Memory B cell (primary cell): ENCODE measurements at regions not wholly inside any gene's neighbourhood (a gene's known extent, or its start where the extent isn't known, plus 50 kb on each side); places are given as distances from the start of the nearest gene placed in this dataset.
A peak's percentile ranks its signal among the peaks of the same experiment; 100 is the strongest.
"Not testable (repeated sequence)": the region's sequence is repeated elsewhere in the genome, so short reads cannot be mapped to it uniquely, and the experiment has no call there.

ENCODE experiments used
- ATAC-seq: fragments of 150-1000 bp; cut with Tn5 transposase; 2 replicates; pipeline ENCODE4 v1.10.0; 2021; ENCODE audit warnings: low read depth, mild to moderate bottlenecking, moderate library complexity
- DNase-seq, 2 donors: peaks; one replicate each; pipeline ENCODE4 v3.0.0; 2022; ENCODE audit warnings: low spot score in 2 of 2
- H3K27ac Mint-ChIP-seq: one replicate; pipeline ENCODE4 v1.8.0; 2022; ENCODE audit warnings: mild to moderate bottlenecking, moderate library complexity, mixed read lengths
- H3K27me3 Mint-ChIP-seq: one replicate; pipeline ENCODE4 v1.8.0; 2022; ENCODE audit warnings: mixed read lengths
- H3K36me3 Mint-ChIP-seq: one replicate; pipeline ENCODE4 v1.8.0; 2022; ENCODE audit warnings: mild to moderate bottlenecking, mixed read lengths
- H3K4me1 Mint-ChIP-seq: one replicate; pipeline ENCODE4 v1.8.0; 2022; ENCODE audit warnings: mixed read lengths
- H3K4me3 Mint-ChIP-seq: one replicate; pipeline ENCODE4 v1.8.0; 2022; ENCODE audit warnings: mild to moderate bottlenecking, moderate library complexity, mixed read lengths
- H3K9me3 Mint-ChIP-seq: one replicate; pipeline ENCODE4 v1.8.0; 2022; ENCODE audit warnings: mixed read lengths

GRCh38 chrX:39418731-39419638 is 617.7 kb downstream of the MID1IP1 start:
- no peaks in the 10 kb centered on the region for H3K9me3 Mint-ChIP-seq

GRCh38 chrX:39421006-39421405 is 619.7 kb downstream of the MID1IP1 start:
- no peaks in the 10 kb centered on the region for H3K36me3 Mint-ChIP-seq
- H3K9me3 Mint-ChIP-seq = no peaks in the 10 kb centered on the region
- H3K27ac Mint-ChIP-seq = no peak overlapping the region
- H3K4me1 Mint-ChIP-seq = peaks cover 16% of the 10 kb centered on the region
- DNase-seq = no peak
- ATAC-seq = no peak
- H3K4me3 Mint-ChIP-seq = no peak overlapping the region
- peaks cover 5% of the 10 kb centered on the region for H3K27me3 Mint-ChIP-seq

More at GRCh38 chrX:39418731-39419638, 617.7 kb downstream of the MID1IP1 start:
- no peak overlapping the region for H3K4me3 Mint-ChIP-seq
- peaks cover 16% of the 10 kb centered on the region for H3K4me1 Mint-ChIP-seq
- no peaks in the 10 kb centered on the region for H3K36me3 Mint-ChIP-seq
- no peak for DNase-seq
- H3K27me3 Mint-ChIP-seq = peaks cover 7% of the 10 kb centered on the region
- no peak for ATAC-seq
- H3K27ac Mint-ChIP-seq = no peak overlapping the region

- H3K4me1 Mint-ChIP-seq = peaks cover 4% of the 10 kb centered on the region
- H3K9me3 Mint-ChIP-seq = no peaks in the 10 kb centered on the region
- DNase-seq (no peak), ATAC-seq (no peak)
- H3K27me3 Mint-ChIP-seq = peaks cover 2% of the 10 kb centered on the region
- no peak overlapping the region for H3K27ac Mint-ChIP-seq
- no peaks in the 10 kb centered on the region for H3K36me3 Mint-ChIP-seq
- H3K4me3 Mint-ChIP-seq = no peak overlapping the region
Observed at GRCh38 chrX:39425124-39425806, 624.0 kb downstream of the MID1IP1 start.

GRCh38 chrX:39426101-39426500 is 624.8 kb downstream of the MID1IP1 start:
- Mint-ChIP-seq H3K9me3 (no peaks in the 10 kb centered on the region), H3K4me3 (no peak overlapping the region), H3K4me1 (peaks cover 4% of the 10 kb centered on the region), H3K27me3 (peaks cover 2% of the 10 kb centered on the region), H3K36me3 (no peaks in the 10 kb centered on the region), H3K27ac (no peak overlapping the region)
- DNase-seq = no peak
- no peak for ATAC-seq

- no peaks in the 10 kb centered on the region for H3K9me3 Mint-ChIP-seq
- peaks cover 2% of the 10 kb centered on the region for H3K27me3 Mint-ChIP-seq
- peaks cover 4% of the 10 kb centered on the region for H3K4me1 Mint-ChIP-seq
- no peaks in the 10 kb centered on the region for H3K36me3 Mint-ChIP-seq
- ATAC-seq (no peak), DNase-seq (no peak)
- H3K4me3 Mint-ChIP-seq = no peak overlapping the region
- no peak overlapping the region for H3K27ac Mint-ChIP-seq
Observed at GRCh38 chrX:39427492-39427891, 626.2 kb downstream of the MID1IP1 start.

GRCh38 chrX:39427906-39428305 is 626.6 kb downstream of the MID1IP1 start:
- DNase-seq (no peak), ATAC-seq (no peak)
- Mint-ChIP-seq H3K9me3 (no peaks in the 10 kb centered on the region), H3K27ac (no peak overlapping the region), H3K27me3 (peaks cover 2% of the 10 kb centered on the region), H3K36me3 (no peaks in the 10 kb centered on the region), H3K4me3 (no peak overlapping the region), H3K4me1 (peaks cover 4% of the 10 kb centered on the region)

- no peak overlapping the region for H3K27ac Mint-ChIP-seq
- no peak for DNase-seq
- ATAC-seq = no peak
- peaks cover 2% of the 10 kb centered on the region for H3K27me3 Mint-ChIP-seq
- peaks cover 2% of the 10 kb centered on the region for H3K9me3 Mint-ChIP-seq
- peaks cover 4% of the 10 kb centered on the region for H3K4me1 Mint-ChIP-seq
- no peaks in the 10 kb centered on the region for H3K36me3 Mint-ChIP-seq
- H3K4me3 Mint-ChIP-seq = no peak overlapping the region
Observed at GRCh38 chrX:39430551-39430950, 629.3 kb downstream of the MID1IP1 start.

- Mint-ChIP-seq H3K27me3 (peaks cover 2% of the 10 kb centered on the region), H3K36me3 (peaks cover 2% of the 10 kb centered on the region), H3K4me3 (no peak overlapping the region), H3K9me3 (peaks cover 2% of the 10 kb centered on the region), H3K27ac (no peak overlapping the region), H3K4me1 (peaks cover 8% of the 10 kb centered on the region)
- DNase-seq (no peak), ATAC-seq (no peak)
Observed at GRCh38 chrX:39431893-39432292, 630.6 kb downstream of the MID1IP1 start.

- H3K27ac Mint-ChIP-seq, DNase-seq: not testable (repeated sequence)
Observed at GRCh38 chrX:39434671-39435070, 633.4 kb downstream of the MID1IP1 start.

GRCh38 chrX:39436538-39436937 is 635.3 kb downstream of the MID1IP1 start:
- not testable (repeated sequence) for H3K27me3 Mint-ChIP-seq, H3K4me3 Mint-ChIP-seq, H3K36me3 Mint-ChIP-seq, DNase-seq, H3K9me3 Mint-ChIP-seq, ATAC-seq
- Mint-ChIP-seq H3K27ac (peak overlapping the region; percentile 45), H3K4me1 (peaks cover 14% of the 10 kb centered on the region)

More at GRCh38 chrX:39434671-39435070, 633.4 kb downstream of the MID1IP1 start:
- not testable (repeated sequence) for ATAC-seq, H3K4me1 Mint-ChIP-seq, H3K36me3 Mint-ChIP-seq, H3K9me3 Mint-ChIP-seq, H3K4me3 Mint-ChIP-seq, H3K27me3 Mint-ChIP-seq

GRCh38 chrX:39437670-39438441 is 636.6 kb downstream of the MID1IP1 start:
- Mint-ChIP-seq H3K36me3 (peaks cover 2% of the 10 kb centered on the region), H3K4me3 (no peak overlapping the region), H3K9me3 (peaks cover 2% of the 10 kb centered on the region), H3K27ac (no peak overlapping the region), H3K4me1 (peaks cover 20% of the 10 kb centered on the region), H3K27me3 (no peaks in the 10 kb centered on the region)
- ATAC-seq = no peak
- no peak for DNase-seq

GRCh38 chrX:39438603-39439602 is 637.6 kb downstream of the MID1IP1 start:
- Mint-ChIP-seq H3K4me3 (no peak overlapping the region), H3K27me3 (no peaks in the 10 kb centered on the region), H3K4me1 (peaks cover 20% of the 10 kb centered on the region)

More at GRCh38 chrX:39438603-39439602, 637.6 kb downstream of the MID1IP1 start:
- ATAC-seq = no peak
- H3K9me3 Mint-ChIP-seq = peaks cover under 1% of the 10 kb centered on the region
- peak overlapping the region; percentile 47 for H3K27ac Mint-ChIP-seq
- H3K36me3 Mint-ChIP-seq = peaks cover 3% of the 10 kb centered on the region
- no peak for DNase-seq
